Trophoblast cell (in vitro differentiated cells and primary cell): ENCODE measurements at regions not wholly inside any gene's neighbourhood (a gene's known extent, or its start where the extent isn't known, plus 50 kb on each side); places are given as distances from the start of the nearest gene placed in this dataset.

Experiments
- DNase-seq, 2 donors: peaks; one replicate each; pipeline ENCODE4 v3.0.0-alpha.2; 2016
- H2AFZ ChIP-seq: 2 replicates; pipeline ENCODE4 v1.6.1; 2013; ENCODE audit warnings: low read length, moderate library complexity, mild to moderate bottlenecking; ENCODE audit not compliant: insufficient read depth, poor library complexity
- H2AK5ac ChIP-seq: 2 replicates; pipeline ENCODE4 v1.6.1; 2013; ENCODE audit warnings: mild to moderate bottlenecking, low read length
- H2BK120ac ChIP-seq: 2 replicates; pipeline ENCODE4 v1.6.1; 2013; ENCODE audit warnings: low read length, mild to moderate bottlenecking, moderate library complexity; ENCODE audit not compliant: insufficient read depth, poor library complexity
- H2BK12ac ChIP-seq: 2 replicates; pipeline ENCODE4 v1.6.1; 2013; ENCODE audit warnings: mild to moderate bottlenecking, low read length, moderate library complexity
- H2BK5ac ChIP-seq: 2 replicates; pipeline ENCODE4 v1.6.1; 2013; ENCODE audit warnings: low read length, low read depth, moderate library complexity, mild to moderate bottlenecking; ENCODE audit not compliant: poor library complexity
- H3K14ac ChIP-seq: 2 replicates; pipeline ENCODE4 v1.6.1; 2013; ENCODE audit warnings: mild to moderate bottlenecking, low read length
- H3K18ac ChIP-seq: 2 replicates; pipeline ENCODE4 v1.6.1; 2013; ENCODE audit warnings: mild to moderate bottlenecking, low read length
- H3K23ac ChIP-seq: 2 replicates; pipeline ENCODE4 v1.6.1; 2013; ENCODE audit warnings: low read length
- H3K27ac ChIP-seq: 2 replicates; pipeline ENCODE4 v1.5.1; 2013; ENCODE audit warnings: low read depth, mild to moderate bottlenecking, inconsistent platforms, low read length, moderate library complexity
- H3K27me3 ChIP-seq: 2 replicates; pipeline ENCODE4 v1.6.1; 2013; ENCODE audit warnings: inconsistent platforms, mild to moderate bottlenecking, low read length, moderate library complexity; ENCODE audit not compliant: insufficient read depth
- H3K36me3 ChIP-seq, 2 experiments: 1 replicate in 1 of 2; 2 replicates in 1 of 2; pipeline ENCODE4 v1.6.1; 2013; ENCODE audit warnings: low read length in 2 of 2, mild to moderate bottlenecking in 2 of 2, moderate library complexity in 1 of 2; ENCODE audit not compliant: insufficient read depth in 2 of 2, control insufficient read depth in 1 of 2
- H3K4ac ChIP-seq: 2 replicates; pipeline ENCODE4 v1.6.1; 2013; ENCODE audit warnings: low read depth, mild to moderate bottlenecking, low read length, moderate library complexity
- H3K4me1 ChIP-seq, 2 experiments: 1 replicate in 1 of 2; 2 replicates in 1 of 2; pipeline ENCODE4 v1.6.1; 2013; ENCODE audit warnings: low read length in 2 of 2, mild to moderate bottlenecking in 2 of 2, moderate library complexity in 1 of 2; ENCODE audit not compliant: insufficient read depth in 2 of 2, control insufficient read depth in 1 of 2
- H3K4me2 ChIP-seq: 2 replicates; pipeline ENCODE4 v1.6.1; 2013; ENCODE audit warnings: inconsistent platforms, mild to moderate bottlenecking, low read length, moderate library complexity
- H3K4me3 ChIP-seq: 2 replicates; pipeline ENCODE4 v1.5.1; 2013; ENCODE audit warnings: mild to moderate bottlenecking, low read depth, low read length, inconsistent platforms
- H3K79me1 ChIP-seq: one replicate; pipeline ENCODE4 v1.6.1; 2013; ENCODE audit warnings: low read length
- H3K79me2 ChIP-seq: 2 replicates; pipeline ENCODE4 v1.6.1; 2013; ENCODE audit warnings: low read length, mild to moderate bottlenecking; ENCODE audit not compliant: control insufficient read depth, insufficient read depth, poor library complexity
- H3K9ac ChIP-seq: 2 replicates; pipeline ENCODE4 v1.6.1; 2013; ENCODE audit warnings: mild to moderate bottlenecking, low read length
- H3K9me3 ChIP-seq: 2 replicates; pipeline ENCODE4 v1.6.1; 2013; ENCODE audit warnings: low read depth, mild to moderate bottlenecking, control low read depth, inconsistent platforms, low read length; ENCODE audit not compliant: insufficient read depth
- H4K12ac ChIP-seq: 2 replicates; pipeline ENCODE4 v1.6.1; 2013; ENCODE audit warnings: low read depth, mild to moderate bottlenecking, low read length, moderate library complexity
- H4K8ac ChIP-seq: 2 replicates; pipeline ENCODE4 v1.6.1; 2013; ENCODE audit warnings: low read depth, mild to moderate bottlenecking, low read length, moderate library complexity
- H4K91ac ChIP-seq: one replicate; pipeline ENCODE4 v1.6.1; 2013; ENCODE audit warnings: low read depth, mild to moderate bottlenecking, low read length, moderate library complexity
- WGBS: extraction: QIAGEN DNeasy Blood & Tissue Kit; methylation state at CpG from one replicate; pipeline ENCODE4 v1.1.7; 2013; ENCODE audit warnings: missing lambda C conversion rate; ENCODE audit not compliant: insufficient read length, insufficient coverage; ENCODE audit errors: extremely low coverage; 5-methylcytosine and 5-hydroxymethylcytosine counted together

GRCh38 chr4:81743731-81744435, 272.2 kb upstream of the RASGEF1B start:
- Histone ChIP-seq H2BK5ac (no peak overlapping the region), H4K12ac (no peak overlapping the region)
- DNase-seq = peak in 1 of 2 donors; percentile 46

GRCh38 chr4:81740487-81740886, 268.8 kb upstream of the RASGEF1B start:
- Histone ChIP-seq H4K8ac (no peak overlapping the region), H3K9ac (no peak overlapping the region), H4K12ac (no peak overlapping the region), H2BK12ac (no peak overlapping the region), H2BK120ac (no peak overlapping the region), H3K79me2 (no peaks in the 10 kb centered on the region), H3K4ac (no peak overlapping the region), H3K4me1 (no peaks in the 10 kb centered on the region), H2BK5ac (no peak overlapping the region), H3K23ac (no peak overlapping the region), H3K4me3 (no peak overlapping the region), H3K4me2 (no peak overlapping the region), H2AK5ac (no peak overlapping the region), H3K27me3 (no peaks in the 10 kb centered on the region), H2AFZ (no peak overlapping the region), H3K79me1 (no peaks in the 10 kb centered on the region), H4K91ac (no peak overlapping the region), H3K27ac (no peak overlapping the region), H3K9me3 (peaks cover 1% of the 10 kb centered on the region), H3K18ac (no peak overlapping the region), H3K14ac (no peak overlapping the region), H3K36me3 (no peaks in the 10 kb centered on the region)
- DNase-seq = no peak

More at GRCh38 chr4:81743731-81744435, 272.2 kb upstream of the RASGEF1B start:
- no peak overlapping the region for H2BK12ac ChIP-seq
- H3K9me3 ChIP-seq = no peaks in the 10 kb centered on the region
- no peaks in the 10 kb centered on the region for H3K4me1 ChIP-seq
- H3K23ac ChIP-seq = no peak overlapping the region
- no peak overlapping the region for H3K27ac ChIP-seq
- H2AFZ ChIP-seq = no peak overlapping the region
- H3K18ac ChIP-seq = no peak overlapping the region
- no peak overlapping the region for H3K14ac ChIP-seq
- WGBS = no CpG with 5 or more reads among the region's 9 CpGs
- H3K79me1 ChIP-seq = no peaks in the 10 kb centered on the region
- H3K79me2 ChIP-seq = no peaks in the 10 kb centered on the region
- H2AK5ac ChIP-seq = no peak overlapping the region
- H3K4ac ChIP-seq = no peak overlapping the region
- no peak overlapping the region for H4K8ac ChIP-seq
- H3K4me2 ChIP-seq = no peak overlapping the region
- no peak overlapping the region for H2BK120ac ChIP-seq
- H3K4me3 ChIP-seq = no peak overlapping the region
- H3K9ac ChIP-seq = no peak overlapping the region
- H3K27me3 ChIP-seq = no peaks in the 10 kb centered on the region
- no peak overlapping the region for H4K91ac ChIP-seq
- H3K36me3 ChIP-seq = no peaks in the 10 kb centered on the region

GRCh38 chr4:81738891-81739290, 267.2 kb upstream of the RASGEF1B start:
- H2BK120ac ChIP-seq = no peak overlapping the region
- H4K8ac ChIP-seq = no peak overlapping the region
- H3K27me3 ChIP-seq = no peaks in the 10 kb centered on the region
- H3K79me1 ChIP-seq = no peaks in the 10 kb centered on the region
- H3K4me3 ChIP-seq = no peak overlapping the region
- H4K12ac ChIP-seq = no peak overlapping the region
- H3K18ac ChIP-seq = no peak overlapping the region
- H2BK5ac ChIP-seq = no peak overlapping the region
- no peak overlapping the region for H3K27ac ChIP-seq
- H3K9ac ChIP-seq = peak overlapping the region; percentile 36
- H3K4me2 ChIP-seq = no peak overlapping the region
- H3K79me2 ChIP-seq = no peaks in the 10 kb centered on the region
- peaks cover 1% of the 10 kb centered on the region for H3K9me3 ChIP-seq
- H3K4ac ChIP-seq = no peak overlapping the region
- no peak overlapping the region for H2AK5ac ChIP-seq
- no peak overlapping the region for H3K14ac ChIP-seq
- no peak overlapping the region for H2AFZ ChIP-seq
- H3K4me1 ChIP-seq = no peaks in the 10 kb centered on the region
- H4K91ac ChIP-seq = no peak overlapping the region
- no peaks in the 10 kb centered on the region for H3K36me3 ChIP-seq
- H3K23ac ChIP-seq = no peak overlapping the region
- no peak overlapping the region for H2BK12ac ChIP-seq
- no peak for DNase-seq

- no peak overlapping the region for H2BK5ac ChIP-seq
Observed at GRCh38 chr4:81737865-81738559, 266.3 kb upstream of the RASGEF1B start.

More at GRCh38 chr4:81737865-81738559, 266.3 kb upstream of the RASGEF1B start:
- Histone ChIP-seq H3K14ac (no peak overlapping the region), H3K4me3 (no peak overlapping the region), H3K27me3 (no peaks in the 10 kb centered on the region), H4K12ac (no peak overlapping the region), H3K23ac (no peak overlapping the region), H4K91ac (no peak overlapping the region), H3K36me3 (no peaks in the 10 kb centered on the region), H3K79me1 (no peaks in the 10 kb centered on the region), H3K4ac (no peak overlapping the region), H2BK12ac (no peak overlapping the region), H3K9me3 (peaks cover 1% of the 10 kb centered on the region), H2AFZ (no peak overlapping the region), H3K9ac (no peak overlapping the region), H3K4me2 (no peak overlapping the region), H3K4me1 (peaks cover 0 to 2% of the 10 kb centered on the region in 2 experiments), H3K18ac (no peak overlapping the region), H3K79me2 (no peaks in the 10 kb centered on the region), H2AK5ac (no peak overlapping the region), H3K27ac (no peak overlapping the region), H2BK120ac (no peak overlapping the region), H4K8ac (no peak overlapping the region)
- no CpG with 5 or more reads among the region's 2 CpGs for WGBS
- no peak for DNase-seq
